ENCODE measurements at regions not wholly inside any gene's neighbourhood (a gene's known extent, or its start where the extent isn't known, plus 50 kb on each side); places are given as distances from the start of the nearest gene placed in this dataset.
"Not testable (repeated sequence)": the region's sequence is repeated elsewhere in the genome, so short reads cannot be mapped to it uniquely, and the experiment has no call there.

GRCh38 chr21:32929633-32930038 lies 96.1 kb upstream of the OLIG2 start:
- H3K36me3 ChIP-seq, result no peaks in the 10 kb centered on the region
- peaks cover 9% of the 10 kb centered on the region for H3K27me3 ChIP-seq (replicated peaks)
- H3K9me3 ChIP-seq (replicated peaks), result peaks cover 4% of the 10 kb centered on the region; the same call in 1 of the 2 replicates
- H3K27ac ChIP-seq, result no peak overlapping the region
- no peak for DNase-seq (ENCODE audit: low read depth in 1 of 2, low spot score in 2 of 2)
- H3K4me3 ChIP-seq, result no peak overlapping the region
- H3K4me1 ChIP-seq (replicated peaks), result no peaks in the 10 kb centered on the region

GRCh38 chr21:32930673-32931072 lies 95.1 kb upstream of the OLIG2 start:
- no peaks in the 10 kb centered on the region for H3K4me1 ChIP-seq (replicated peaks)
- H3K27me3 ChIP-seq (replicated peaks), result peaks cover 9% of the 10 kb centered on the region
- H3K36me3 ChIP-seq, result no peaks in the 10 kb centered on the region
- no peak overlapping the region for H3K27ac ChIP-seq
- no peak overlapping the region for H3K4me3 ChIP-seq
- no peak for DNase-seq (ENCODE audit: low read depth in 1 of 2, low spot score in 2 of 2)
- peaks cover 2% of the 10 kb centered on the region; the same call in 1 of the 2 replicates for H3K9me3 ChIP-seq (replicated peaks)

GRCh38 chr21:32934068-32934467 lies 91.7 kb upstream of the OLIG2 start:
- H3K4me1 ChIP-seq (replicated peaks); DNase-seq (ENCODE audit: low read depth in 1 of 2, low spot score in 2 of 2); H3K4me3 ChIP-seq; H3K27me3 ChIP-seq (replicated peaks); H3K27ac ChIP-seq; H3K36me3 ChIP-seq; H3K9me3 ChIP-seq (replicated peaks): not testable (repeated sequence)

- Histone ChIP-seq H3K4me1 (replicated peaks) (no peaks in the 10 kb centered on the region), H3K36me3 (no peaks in the 10 kb centered on the region)
Measured at GRCh38 chr21:32934829-32935228, 90.9 kb upstream of the OLIG2 start.

GRCh38 chr21:32940079-32941014 lies 85.4 kb upstream of the OLIG2 start:
- 0 out of 2 replicates have a peak, but pooled peaks cover 3% of the 10 kb centered on the region for H3K27me3 ChIP-seq (replicated peaks)
- peak in 1 of 2 experiments; percentile 22 for DNase-seq (ENCODE audit: low read depth in 1 of 2, low spot score in 2 of 2)

More at GRCh38 chr21:32934829-32935228, 90.9 kb upstream of the OLIG2 start:
- DNase-seq (ENCODE audit: low read depth in 1 of 2, low spot score in 2 of 2), result no peak
- Histone ChIP-seq H3K27ac (no peak overlapping the region), H3K9me3 (replicated peaks) (no peaks in the 10 kb centered on the region), H3K4me3 (no peak overlapping the region), H3K27me3 (replicated peaks) (no peaks in the 10 kb centered on the region; the same call in 1 of the 2 replicates)

GRCh38 chr21:32941263-32941662 lies 84.5 kb upstream of the OLIG2 start:
- Histone ChIP-seq H3K36me3 (no peaks in the 10 kb centered on the region), H3K4me1 (replicated peaks) (no peaks in the 10 kb centered on the region), H3K4me3 (no peak overlapping the region), H3K27me3 (replicated peaks) (0 out of 2 replicates have a peak, but pooled peaks cover 3% of the 10 kb centered on the region), H3K9me3 (replicated peaks) (no peaks in the 10 kb centered on the region), H3K27ac (no peak overlapping the region)
- DNase-seq (ENCODE audit: low read depth in 1 of 2, low spot score in 2 of 2), result no peak

More at GRCh38 chr21:32940079-32941014, 85.4 kb upstream of the OLIG2 start:
- Histone ChIP-seq H3K36me3 (no peaks in the 10 kb centered on the region), H3K4me1 (replicated peaks) (no peaks in the 10 kb centered on the region), H3K27ac (no peak overlapping the region), H3K4me3 (no peak overlapping the region), H3K9me3 (replicated peaks) (no peaks in the 10 kb centered on the region)

GRCh38 chr21:32946654-32947053 lies 79.1 kb upstream of the OLIG2 start:
- H3K27me3 ChIP-seq (replicated peaks), result peaks cover 19% of the 10 kb centered on the region
- H3K4me3 ChIP-seq, result no peak overlapping the region
- no peak overlapping the region for H3K27ac ChIP-seq
- DNase-seq (ENCODE audit: low read depth in 1 of 2, low spot score in 2 of 2), result no peak
- no peaks in the 10 kb centered on the region for H3K9me3 ChIP-seq (replicated peaks)
- no peaks in the 10 kb centered on the region for H3K36me3 ChIP-seq
- H3K4me1 ChIP-seq (replicated peaks), result no peaks in the 10 kb centered on the region

- Histone ChIP-seq H3K4me1 (replicated peaks) (no peaks in the 10 kb centered on the region), H3K27me3 (replicated peaks) (peaks cover 29% of the 10 kb centered on the region), H3K9me3 (replicated peaks) (no peaks in the 10 kb centered on the region), H3K36me3 (no peaks in the 10 kb centered on the region), H3K27ac (no peak overlapping the region), H3K4me3 (no peak overlapping the region)
- no peak for DNase-seq (ENCODE audit: low read depth in 1 of 2, low spot score in 2 of 2)
Measured at GRCh38 chr21:32947736-32948135, 78.0 kb upstream of the OLIG2 start.

- Histone ChIP-seq H3K27me3 (replicated peaks) (peaks cover 47% of the 10 kb centered on the region), H3K36me3 (no peaks in the 10 kb centered on the region), H3K4me3 (no peak overlapping the region), H3K4me1 (replicated peaks) (no peaks in the 10 kb centered on the region), H3K27ac (no peak overlapping the region), H3K9me3 (replicated peaks) (no peaks in the 10 kb centered on the region)
- no peak for DNase-seq (ENCODE audit: low read depth in 1 of 2, low spot score in 2 of 2)
Measured at GRCh38 chr21:32949701-32950100, 76.0 kb upstream of the OLIG2 start.

- peaks cover 61% of the 10 kb centered on the region for H3K27me3 ChIP-seq (replicated peaks)
- H3K4me1 ChIP-seq (replicated peaks), result no peaks in the 10 kb centered on the region
- DNase-seq (ENCODE audit: low read depth in 1 of 2, low spot score in 2 of 2), result no peak
- H3K4me3 ChIP-seq, result no peak overlapping the region
- H3K9me3 ChIP-seq (replicated peaks), result no peaks in the 10 kb centered on the region
- no peak overlapping the region for H3K27ac ChIP-seq
- no peaks in the 10 kb centered on the region for H3K36me3 ChIP-seq
Measured at GRCh38 chr21:32951041-32951440, 74.7 kb upstream of the OLIG2 start.

- H3K27ac ChIP-seq, result no peak overlapping the region
- H3K27me3 ChIP-seq (replicated peaks), result peaks cover 69% of the 10 kb centered on the region
- no peak overlapping the region for H3K4me3 ChIP-seq
- no peaks in the 10 kb centered on the region for H3K36me3 ChIP-seq
- H3K4me1 ChIP-seq (replicated peaks), result no peaks in the 10 kb centered on the region
- no peaks in the 10 kb centered on the region for H3K9me3 ChIP-seq (replicated peaks)
- DNase-seq (ENCODE audit: low read depth in 1 of 2, low spot score in 2 of 2), result no peak
Measured at GRCh38 chr21:32954353-32954752, 71.4 kb upstream of the OLIG2 start.

GRCh38 chr21:32955311-32956060 lies 70.2 kb upstream of the OLIG2 start:
- Histone ChIP-seq H3K27me3 (replicated peaks) (peaks cover 68% of the 10 kb centered on the region), H3K4me1 (replicated peaks) (no peaks in the 10 kb centered on the region), H3K4me3 (no peak overlapping the region), H3K36me3 (no peaks in the 10 kb centered on the region), H3K9me3 (replicated peaks) (no peaks in the 10 kb centered on the region), H3K27ac (no peak overlapping the region)
- peak in 1 of 2 experiments; percentile 2 for DNase-seq (ENCODE audit: low read depth in 1 of 2, low spot score in 2 of 2)

GRCh38 chr21:32956061-32956656 lies 69.6 kb upstream of the OLIG2 start:
- Histone ChIP-seq H3K27me3 (replicated peaks) (peaks cover 70% of the 10 kb centered on the region), H3K4me1 (replicated peaks) (no peaks in the 10 kb centered on the region), H3K4me3 (no peak overlapping the region), H3K9me3 (replicated peaks) (no peaks in the 10 kb centered on the region), H3K36me3 (no peaks in the 10 kb centered on the region), H3K27ac (no peak overlapping the region)
- no peak for DNase-seq (ENCODE audit: low read depth in 1 of 2, low spot score in 2 of 2)
